ENCODE measurements at regions not wholly inside any gene's neighbourhood (a gene's known extent, or its start where the extent isn't known, plus 50 kb on each side); places are given as distances from the start of the nearest gene placed in this dataset.

GRCh38 chr20:21575981-21576740 is 62.3 kb upstream of the NKX2-2 start:
- DNase-seq = no peak

GRCh38 chr20:21575167-21575566 is 61.3 kb upstream of the NKX2-2 start:
- DNase-seq = no peak

DNA sequence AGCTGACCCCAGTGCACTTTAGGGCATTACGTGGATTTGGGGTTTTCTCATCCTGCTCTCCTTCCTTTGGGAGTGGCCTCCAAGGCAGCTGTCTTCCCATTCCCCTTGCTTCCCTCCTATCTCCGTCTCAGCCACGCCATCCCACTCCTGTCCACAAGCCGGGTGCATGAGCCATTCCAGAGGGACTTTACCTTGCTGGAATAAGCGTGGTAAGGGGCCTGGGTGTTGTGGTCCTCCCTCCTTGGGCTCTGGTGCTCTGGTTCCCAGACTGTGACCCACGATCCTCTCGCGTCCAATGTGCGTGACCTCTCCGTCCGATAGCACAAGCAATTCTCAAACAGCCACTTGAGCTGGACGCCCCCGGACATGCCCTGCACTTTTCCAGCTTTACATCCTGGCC is 60.6 kb upstream of the NKX2-2 start:
- no peak for DNase-seq

DNA sequence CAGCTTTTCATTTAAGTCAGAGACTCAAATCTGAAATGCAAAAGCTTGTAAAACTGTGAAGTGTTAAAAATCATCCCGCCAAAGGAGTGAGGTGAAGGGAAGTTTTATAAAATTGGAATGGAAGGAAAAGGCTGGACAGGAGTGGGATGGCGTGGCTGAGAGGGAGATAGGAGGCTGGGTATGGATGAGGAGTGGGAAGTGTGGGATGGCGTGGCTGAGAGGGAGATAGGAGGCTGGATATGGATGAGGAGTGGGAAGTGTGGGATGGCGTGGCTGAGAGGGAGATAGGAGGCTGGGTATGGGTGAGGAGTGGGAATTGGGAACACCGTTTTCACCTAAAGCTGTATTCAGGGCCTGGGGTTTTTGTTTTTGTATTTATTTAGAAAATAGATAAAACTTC is 59.4 kb upstream of the NKX2-2 start:
- DNase-seq = no peak

DNA sequence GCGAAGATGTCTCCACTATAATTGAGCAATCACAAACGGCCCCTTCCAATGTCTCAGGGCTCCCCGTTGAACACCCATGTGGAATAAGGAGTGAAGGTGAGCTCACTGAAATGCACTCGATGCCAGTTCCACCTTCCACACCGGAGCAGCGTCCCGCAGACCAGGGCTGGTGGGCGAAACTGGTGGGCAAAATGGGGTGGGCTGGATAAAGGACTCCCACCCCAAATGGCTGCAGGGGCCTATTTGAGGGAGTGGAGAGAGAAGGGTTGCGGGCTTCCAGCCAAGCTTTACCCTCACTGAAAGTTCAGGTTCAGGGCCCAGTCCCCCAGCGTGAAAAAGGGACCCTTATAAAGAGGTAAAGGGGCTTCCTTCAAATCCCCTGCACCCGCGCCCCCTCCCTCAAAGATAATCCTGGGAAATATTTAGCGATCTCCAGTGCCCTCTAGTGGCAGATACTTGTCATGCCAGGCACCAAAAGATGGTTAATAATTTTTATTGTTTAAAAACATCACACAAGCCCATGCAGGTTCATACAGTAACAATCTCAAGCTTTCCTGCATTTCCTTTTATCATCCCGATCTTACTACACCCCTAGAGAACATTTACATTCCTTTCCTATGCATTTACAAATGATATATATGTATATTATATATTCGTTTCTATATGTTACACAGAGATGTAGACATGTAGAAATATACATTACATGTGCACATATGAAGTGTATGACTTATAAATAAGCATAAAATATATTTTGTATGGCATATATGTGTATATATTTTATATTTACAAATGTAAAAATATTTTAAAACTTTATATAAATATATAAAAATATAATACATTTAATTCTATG is 58.2 kb upstream of the NKX2-2 start:
- DNase-seq = no peak

DNA sequence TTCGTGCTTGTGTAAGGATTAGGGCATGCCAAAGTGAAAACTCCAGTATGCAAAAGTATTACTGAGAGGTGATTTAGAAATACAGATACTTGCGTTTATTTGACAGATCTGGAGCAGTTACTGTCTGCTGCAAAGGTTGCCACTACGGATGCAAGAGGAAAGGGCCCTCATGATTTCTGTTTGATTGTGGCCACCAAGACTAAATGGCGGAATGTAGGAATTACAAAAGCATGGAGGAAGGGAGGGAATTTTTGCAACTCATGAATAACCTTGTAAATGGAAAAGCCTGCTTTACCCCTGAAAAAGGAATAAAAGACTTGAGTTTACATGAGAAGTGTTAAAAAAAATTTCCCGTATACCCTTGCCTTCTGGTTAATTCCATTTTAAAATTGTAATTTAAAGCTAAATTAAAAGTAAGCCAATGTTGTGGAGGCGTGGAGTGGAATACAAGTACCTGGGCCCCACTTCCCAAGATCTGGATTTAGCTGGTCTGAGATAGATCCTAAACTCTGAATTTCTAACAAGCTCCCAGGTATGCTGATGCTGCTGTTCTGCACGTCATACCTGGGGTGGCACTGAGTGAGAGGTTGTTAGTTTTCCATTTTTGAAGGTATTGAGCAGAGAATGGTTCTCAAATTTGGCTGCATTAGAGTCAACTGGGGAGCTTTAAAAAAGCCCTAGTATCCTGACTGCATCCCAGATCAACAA is 56.6 kb upstream of the NKX2-2 start:
- DNase-seq = no peak

- DNase-seq = no peak
Measured at GRCh38 chr20:21569586-21569985, 55.7 kb upstream of the NKX2-2 start.

DNA sequence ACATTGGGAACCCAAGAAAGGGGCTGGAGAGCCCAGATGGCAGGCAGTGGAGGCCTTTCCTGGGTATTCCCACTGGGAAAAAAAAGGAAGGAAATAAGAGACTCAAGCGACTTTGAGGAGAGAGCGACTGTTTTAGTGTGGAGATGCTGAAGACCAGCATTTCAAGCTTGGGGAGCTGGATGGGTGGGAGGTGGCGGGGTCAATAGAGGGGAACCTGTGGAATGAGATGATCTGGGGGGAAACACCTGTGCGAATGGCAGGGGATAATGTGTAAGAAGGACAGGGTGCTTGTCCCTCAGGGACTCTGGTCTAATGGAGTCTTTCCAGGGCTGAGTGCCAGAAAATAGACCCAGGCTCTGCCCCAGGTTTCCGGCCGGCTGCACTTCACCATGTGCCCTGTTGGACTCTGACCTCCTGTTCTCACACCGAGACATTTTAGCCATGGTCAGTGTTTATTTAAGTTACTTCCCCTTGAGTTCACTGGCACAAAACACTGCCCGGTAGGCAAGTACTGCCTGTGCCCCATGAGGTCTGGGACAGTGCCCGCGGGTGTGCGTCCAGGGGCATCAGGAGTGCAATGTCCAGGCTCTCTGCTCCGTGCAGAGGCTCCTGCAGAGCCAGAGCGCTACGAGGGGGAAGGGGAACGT is 50.4 kb upstream of the NKX2-2 start:
- no peak for DNase-seq

Data from activated effector memory CD4-positive, alpha-beta T cell treated with anti-CD3 and anti-CD28 coated beads, Interleukin-2, amount 50 U/mL, for 16 hours (primary cell).